HepG2 (cell line): ENCODE measurements at regions not wholly inside any gene's neighbourhood (a gene's known extent, or its start where the extent isn't known, plus 50 kb on each side); places are given as distances from the start of the nearest gene placed in this dataset.

Experiments used
- ATAC-seq: fragments of 200-7000 bp; cut with Tn5 transposase; 3 replicates; pipeline ENCODE4 v1.9.1; 2020; ENCODE audit warnings: mild to moderate bottlenecking, moderate library complexity
- BruUV-seq: library from RNA; stranded (reverse); fragments of 400-500 nt; replicated peaks from 2 replicates; lab custom pipeline; 2021; lab: Mats Ljungman, UMichigan
- CTCF ChIA-PET: fragments of 300-600 bp; formaldehyde crosslinking; extraction: SDS; loops from one replicate; lab custom pipeline; 2021; ENCODE audit warnings: low total read pairs, inconsistent platforms, low intra/inter-chr PET ratio; lab: Yijun Ruan, JAX
- POLR2A ChIA-PET: fragments of 350-600 bp; sonication (Branson Sonifier 250); formaldehyde crosslinking; loops from one replicate; lab custom pipeline; 2020; ENCODE audit warnings: antibody characterized with exemption, inconsistent platforms; lab: Yijun Ruan, JAX
- DNase-seq: peaks from one replicate; pipeline ENCODE4 v3.0.0-alpha.2; 2015; ENCODE audit warnings: low spot score
- FAIRE-seq: peaks from 3 replicates; lab custom pipeline; 2011; peaks lifted over from hg19 to GRCh38; lab: Jason Lieb, UNC
- H2AFZ ChIP-seq: one replicate; pipeline ENCODE4 v1.6.1; 2011; ENCODE audit warnings: low read length, inconsistent platforms
- H3K27ac ChIP-seq: fragments of 300-600 bp; 3 replicates; pipeline ENCODE4 v1.8.0; 2011; ENCODE audit warnings: mixed run types, mild to moderate bottlenecking, mixed read lengths, low read length, inconsistent platforms; ENCODE audit not compliant: insufficient read depth; ENCODE audit errors: extremely low read length
- H3K27me3 ChIP-seq, 2 experiments: fragments of 200-600 bp in 1 of 2; 2 replicates in 1 of 2; 3 replicates in 1 of 2; pipeline versions ENCODE4 v1.6.0 to v1.8.0; 2011; ENCODE audit warnings: low read length in 2 of 2, mild to moderate bottlenecking in 2 of 2, moderate library complexity in 2 of 2, inconsistent platforms in 1 of 2; ENCODE audit not compliant: insufficient read depth in 2 of 2, control insufficient read depth in 1 of 2
- H3K36me3 ChIP-seq, 2 experiments: fragments of 200-600 bp in 1 of 2; replicated peaks in 1 of 2; 2 replicates in 1 of 2; 3 replicates in 1 of 2; pipeline versions ENCODE4 v1.5.1 to v1.8.0; 2011; ENCODE audit warnings: low read length in 2 of 2, inconsistent platforms in 1 of 2; ENCODE audit not compliant: insufficient read depth in 2 of 2, control insufficient read depth in 1 of 2
- H3K4me1 ChIP-seq: 2 replicates; pipeline ENCODE4 v1.5.1; 2012; ENCODE audit warnings: low read length, inconsistent platforms; ENCODE audit not compliant: insufficient read depth
- H3K4me2 ChIP-seq: 2 replicates; pipeline ENCODE4 v1.6.0; 2011; ENCODE audit warnings: low read depth, low read length, inconsistent platforms
- H3K4me3 ChIP-seq, 3 experiments: fragments of 200-600 bp in 1 of 3; sonication (generic), shearing (Covaris generic) in 1 of 3; replicated peaks in 1 of 3; 2 replicates each; pipeline ENCODE4 v1.5.1; 2011 to 2016; ENCODE audit warnings: low read length in 3 of 3, inconsistent platforms in 2 of 3, low read depth in 2 of 3, mild to moderate bottlenecking in 2 of 3, control low read depth in 1 of 3, mixed read lengths in 1 of 3; ENCODE audit not compliant: insufficient read depth in 1 of 3
- H3K79me2 ChIP-seq: one replicate; pipeline ENCODE4 v1.6.1; 2011; ENCODE audit warnings: low read length, inconsistent platforms; ENCODE audit not compliant: insufficient read depth
- H3K9ac ChIP-seq: 2 replicates; pipeline ENCODE4 v1.6.0; 2011; ENCODE audit warnings: mild to moderate bottlenecking, low read depth, low read length, inconsistent platforms; ENCODE audit not compliant: insufficient read depth
- H3K9me3 ChIP-seq: 2 replicates; pipeline ENCODE4 v1.5.1; 2012; ENCODE audit warnings: mild to moderate bottlenecking, low read length
- H4K20me1 ChIP-seq: 2 replicates; pipeline ENCODE4 v1.6.0; 2011; ENCODE audit warnings: inconsistent platforms, mild to moderate bottlenecking, low read length, moderate library complexity; ENCODE audit not compliant: insufficient read depth
- KDM2A ChIP-seq: sonication (generic); formaldehyde crosslinking; IDR thresholded peaks from 2 replicates; pipeline ENCODE4 v1.4.0; 2020; ENCODE audit warnings: low read depth, missing genetic modification reagents, borderline replicate concordance
- NFE2 ChIP-seq: sonication (generic); formaldehyde crosslinking; IDR thresholded peaks from 2 replicates; pipeline ENCODE4 v1.4.0; 2020; ENCODE audit warnings: missing genetic modification reagents
- WIZ ChIP-seq: sonication (generic); formaldehyde crosslinking; IDR thresholded peaks from 2 replicates; pipeline ENCODE4 v1.5.1; 2020; ENCODE audit warnings: mild to moderate bottlenecking, missing genetic modification reagents
- ZNF264 ChIP-seq: sonication (generic); formaldehyde crosslinking; IDR thresholded peaks from 2 replicates; pipeline ENCODE4 v1.4.0; 2020; ENCODE audit warnings: missing genetic modification reagents
- WGBS: methylation state at CpG from one replicate; pipeline ENCODE4 v1.1.6; 2017; ENCODE audit warnings: low lambda C conversion rate; 5-methylcytosine and 5-hydroxymethylcytosine counted together
- in situ Hi-C: cut with HindIII; loops from 2 replicates; pipeline ENCODE4 v1.10.0; 2017; ENCODE audit warnings: low pct_unique_long_range_greater_than_20kb; ENCODE audit not compliant: extremely low pct_ligation_motif_present
- intact Hi-C: fragments of 100-400 bp; cut with micrococcal nuclease; formaldehyde crosslinking; loops from one replicate; pipeline ENCODE4 v1.10.0; 2022; ENCODE audit not compliant: unreplicated experiment

- H3K4me2 ChIP-seq, result no peak overlapping the region
- H3K79me2 ChIP-seq, result no peaks in the 10 kb centered on the region
- H4K20me1 ChIP-seq, result no peaks in the 10 kb centered on the region
- 7% methylated on average over 4 of the region's 4 CpGs for WGBS
- H3K9me3 ChIP-seq, result no peaks in the 10 kb centered on the region
- H2AFZ ChIP-seq, result no peak overlapping the region
- ChIA-PET POLR2A (no interaction called here), CTCF (no interaction called here)
- H3K27ac ChIP-seq, result no peak overlapping the region
- no peak for TF ChIP-seq KDM2A
- no peak for TF ChIP-seq ZNF264 (CRISPR knock-in tag)
- no peak for TF ChIP-seq NFE2 (CRISPR knock-in tag)
- H3K27me3 ChIP-seq, result no peaks in the 10 kb centered on the region; a peak in 1 of 5 replicates
- no peak overlapping the region for H3K4me3 ChIP-seq
- DNase-seq (no peak), ATAC-seq (no peak), FAIRE-seq (no peak)
- H3K36me3 ChIP-seq, result no peaks in the 10 kb centered on the region
- no TSS peak for BruUV-seq
- intact Hi-C loops (no loop called here), in situ Hi-C loops (no loop called here)
- no peaks in the 10 kb centered on the region for H3K4me1 ChIP-seq
- no peak overlapping the region for H3K9ac ChIP-seq
These were observed 179.4 kb downstream of the SNX18 start for GRCh38 chr5:54696931-54697330.

GRCh38 chr5:54696346-54696745, 178.8 kb downstream of the SNX18 start:
- no peaks in the 10 kb centered on the region for H3K4me1 ChIP-seq
- no peak overlapping the region for H3K9ac ChIP-seq
- H3K4me3 ChIP-seq, result no peak overlapping the region
- H3K36me3 ChIP-seq, result no peaks in the 10 kb centered on the region
- ChIA-PET POLR2A (no interaction called here), CTCF (no interaction called here)
- H3K79me2 ChIP-seq, result no peaks in the 10 kb centered on the region
- DNase-seq (no peak), ATAC-seq (no peak), FAIRE-seq (no peak)
- 0% methylated on average over 3 of the region's 3 CpGs for WGBS
- no peaks in the 10 kb centered on the region for H4K20me1 ChIP-seq
- no TSS peak for BruUV-seq
- in situ Hi-C loops, result no loop called here
- H2AFZ ChIP-seq, result no peak overlapping the region
- no peaks in the 10 kb centered on the region; a peak in 1 of 5 replicates for H3K27me3 ChIP-seq
- H3K27ac ChIP-seq, result no peak overlapping the region
- no peak for TF ChIP-seq WIZ (CRISPR knock-in tag)
- no peak overlapping the region for H3K4me2 ChIP-seq
- intact Hi-C loops, result no loop called here
- no peaks in the 10 kb centered on the region for H3K9me3 ChIP-seq
